Fibroblast of the aortic adventitia (primary cell): ENCODE measurements at regions not wholly inside any gene's neighbourhood (a gene's known extent, or its start where the extent isn't known, plus 50 kb on each side); places are given as distances from the start of the nearest gene placed in this dataset.

ENCODE experiments used
- DNase-seq: peaks from one replicate; pipeline ENCODE4 v3.0.0-alpha.2; 2010; ENCODE audit warnings: low read depth
- H3K4me3 ChIP-seq: 2 replicates; pipeline ENCODE4 v1.5.1; 2011; ENCODE audit warnings: low read depth, mild to moderate bottlenecking, control low read depth, low read length, moderate library complexity
- TF ChIP-seq, protein P1 (sequence below): IDR thresholded peaks from 2 replicates; pipeline ENCODE4 v1.5.1; 2011; ENCODE audit warnings: mild to moderate bottlenecking, low read length, control low read depth, inconsistent platforms; ENCODE audit not compliant: insufficient read depth

DNA sequence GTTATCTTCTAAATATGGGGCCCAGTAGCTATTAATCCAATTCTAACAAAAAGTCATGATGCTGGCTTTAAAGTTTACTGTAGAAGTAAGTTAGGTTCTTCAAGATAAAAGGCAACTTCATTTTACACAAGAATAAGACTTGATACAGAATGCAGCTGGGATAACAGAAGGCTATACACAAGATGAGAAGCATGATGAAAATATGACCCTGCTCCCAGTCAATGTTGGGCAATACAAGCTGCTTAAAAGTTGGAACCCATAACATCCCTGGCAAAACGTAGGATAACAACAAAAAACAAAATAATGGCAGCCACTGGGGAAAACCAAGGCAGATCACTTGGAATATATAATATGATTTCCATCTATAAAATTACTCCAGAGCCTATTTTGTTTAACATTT lies 87.6 kb upstream of the RSPO3 start:
- H3K4me3 ChIP-seq = no peak overlapping the region
- TF ChIP-seq, protein P1, sequence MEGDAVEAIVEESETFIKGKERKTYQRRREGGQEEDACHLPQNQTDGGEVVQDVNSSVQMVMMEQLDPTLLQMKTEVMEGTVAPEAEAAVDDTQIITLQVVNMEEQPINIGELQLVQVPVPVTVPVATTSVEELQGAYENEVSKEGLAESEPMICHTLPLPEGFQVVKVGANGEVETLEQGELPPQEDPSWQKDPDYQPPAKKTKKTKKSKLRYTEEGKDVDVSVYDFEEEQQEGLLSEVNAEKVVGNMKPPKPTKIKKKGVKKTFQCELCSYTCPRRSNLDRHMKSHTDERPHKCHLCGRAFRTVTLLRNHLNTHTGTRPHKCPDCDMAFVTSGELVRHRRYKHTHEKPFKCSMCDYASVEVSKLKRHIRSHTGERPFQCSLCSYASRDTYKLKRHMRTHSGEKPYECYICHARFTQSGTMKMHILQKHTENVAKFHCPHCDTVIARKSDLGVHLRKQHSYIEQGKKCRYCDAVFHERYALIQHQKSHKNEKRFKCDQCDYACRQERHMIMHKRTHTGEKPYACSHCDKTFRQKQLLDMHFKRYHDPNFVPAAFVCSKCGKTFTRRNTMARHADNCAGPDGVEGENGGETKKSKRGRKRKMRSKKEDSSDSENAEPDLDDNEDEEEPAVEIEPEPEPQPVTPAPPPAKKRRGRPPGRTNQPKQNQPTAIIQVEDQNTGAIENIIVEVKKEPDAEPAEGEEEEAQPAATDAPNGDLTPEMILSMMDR = no peak
- no peak for DNase-seq

DNA sequence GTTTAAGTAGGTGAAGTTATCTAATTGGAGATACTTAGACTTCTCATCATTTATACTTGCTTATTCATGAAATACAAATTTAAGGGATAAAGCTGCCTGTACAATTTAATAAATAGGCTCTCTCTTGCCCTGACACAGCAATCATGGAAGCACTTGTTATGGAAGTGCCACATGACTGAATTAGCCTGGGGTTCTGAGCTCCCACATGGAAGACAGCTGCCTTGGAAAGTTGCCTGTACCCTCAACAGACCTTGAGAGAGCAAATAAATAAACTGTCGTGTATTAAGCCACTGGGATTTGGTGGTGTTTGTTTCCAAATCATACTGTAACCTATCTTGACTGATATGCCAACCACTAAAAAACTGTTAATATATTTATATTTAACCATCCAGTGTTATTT lies 87.0 kb upstream of the RSPO3 start:
- H3K4me3 ChIP-seq = no peak overlapping the region
- no peak for DNase-seq
- TF ChIP-seq, protein P1 = no peak

DNA sequence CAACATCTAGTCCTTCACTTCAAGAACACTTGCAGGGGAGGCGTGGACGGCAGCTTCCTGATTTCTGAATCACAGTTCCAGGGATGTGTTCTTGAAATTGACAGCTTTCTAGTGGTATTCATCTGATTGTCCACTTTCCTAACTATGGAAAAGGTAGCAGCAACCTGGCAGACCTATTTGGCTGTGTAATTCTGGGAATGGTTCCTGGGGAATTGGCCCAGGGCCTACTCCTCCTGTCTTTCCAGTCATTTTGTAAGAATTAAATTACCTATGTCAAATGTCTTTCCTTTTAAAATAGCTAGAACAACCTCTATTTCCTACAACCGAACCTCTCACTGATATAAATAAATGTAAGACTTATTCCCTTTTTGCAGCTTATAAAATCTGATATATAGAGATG lies 85.5 kb upstream of the RSPO3 start:
- no peak overlapping the region for H3K4me3 ChIP-seq
- TF ChIP-seq, protein P1 = no peak

DNA sequence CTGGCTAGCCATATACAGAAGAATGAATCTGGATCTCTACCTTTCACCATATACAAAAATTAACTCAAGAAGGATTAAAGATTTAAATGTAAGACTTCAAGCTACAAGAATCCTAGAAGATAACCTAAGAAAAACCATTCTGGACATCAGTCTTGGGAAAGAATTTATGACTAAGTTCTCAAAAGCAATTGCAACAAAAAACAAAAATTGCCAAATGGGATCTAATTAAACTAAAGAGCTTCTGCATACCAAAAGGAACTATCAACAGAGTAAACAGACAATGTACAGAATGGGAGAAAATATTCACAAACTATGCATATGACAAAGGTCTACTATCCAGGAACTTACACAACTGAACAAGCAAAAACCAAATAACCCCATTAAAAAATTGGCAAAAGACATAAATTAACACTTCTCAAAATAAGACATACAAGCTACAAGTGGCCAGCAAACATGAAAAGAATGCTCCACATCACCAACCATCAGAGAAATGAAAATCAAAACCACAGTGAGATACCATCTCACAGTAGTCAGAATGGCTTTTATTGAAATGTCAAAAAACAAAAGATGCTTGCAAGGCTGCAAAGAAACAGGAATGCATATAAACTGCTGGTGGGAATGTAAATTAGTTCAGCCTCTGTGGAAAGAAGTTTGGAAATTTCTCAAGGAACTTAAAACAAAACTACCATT lies 66.8 kb upstream of the RSPO3 start:
- H3K4me3 ChIP-seq = no peak overlapping the region
- peak; percentile 22 for DNase-seq
- TF ChIP-seq, protein P1 = no peak

More for the DNA sequence above, 85.5 kb upstream of the RSPO3 start:
- no peak for DNase-seq

DNA sequence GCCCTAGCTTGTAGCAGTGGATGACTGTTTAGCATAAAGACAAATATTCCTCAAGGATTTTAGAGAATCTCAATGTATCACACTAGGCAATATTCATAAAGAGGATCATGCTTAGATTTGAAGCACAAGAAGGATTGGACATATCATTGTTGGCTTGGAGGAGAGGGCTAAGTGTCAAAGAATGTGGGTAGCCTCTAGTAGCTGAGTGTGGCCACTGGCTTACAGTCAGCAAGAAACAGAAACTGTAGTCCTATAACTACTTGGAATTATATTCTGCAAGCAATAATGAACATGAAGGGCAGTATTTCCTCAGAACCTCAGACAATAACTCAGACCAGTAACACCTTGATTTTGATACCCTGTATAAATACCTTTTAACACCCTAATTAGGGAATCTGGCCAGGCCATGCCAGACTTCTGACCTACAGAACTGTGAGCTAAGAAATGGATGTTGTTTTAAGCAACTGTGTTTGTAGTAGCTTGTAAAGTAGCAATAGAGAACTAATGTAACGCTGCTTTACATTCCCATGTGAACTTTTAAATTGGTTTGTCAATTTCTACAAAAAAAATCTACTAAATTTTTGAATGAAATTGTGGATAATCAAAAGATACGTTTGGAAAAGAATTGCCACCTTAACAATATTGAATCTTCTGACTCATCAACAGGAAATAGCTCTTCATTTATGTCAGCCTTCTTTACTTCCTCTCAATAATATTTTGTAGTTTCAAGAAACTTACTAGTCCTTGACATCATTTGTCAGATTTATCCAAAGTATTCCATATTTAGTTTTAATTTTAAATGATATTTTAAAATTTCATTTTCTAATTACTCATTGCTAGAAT lies 65.2 kb upstream of the RSPO3 start:
- TF ChIP-seq, protein P1 = no peak
- peak; percentile 13 for DNase-seq
- no peak overlapping the region for H3K4me3 ChIP-seq

DNA sequence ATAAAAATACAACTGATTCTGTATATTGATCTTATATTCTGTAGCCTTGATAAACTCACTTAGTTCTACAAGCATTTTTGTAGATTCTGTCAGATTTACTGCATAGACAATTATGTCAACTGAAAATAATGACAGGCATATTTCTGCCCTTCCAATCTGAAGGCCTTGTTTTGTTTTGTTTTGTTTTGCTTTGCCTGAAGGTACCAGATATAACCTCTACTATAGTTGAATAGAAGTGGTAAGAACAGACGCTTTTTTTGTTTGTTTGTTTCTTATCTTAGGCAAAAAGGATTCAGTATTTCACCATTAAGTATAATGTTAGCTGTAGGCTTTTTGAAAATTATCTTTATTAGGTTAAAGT lies 64.6 kb upstream of the RSPO3 start:
- DNase-seq = no peak

More for the DNA sequence above, 64.6 kb upstream of the RSPO3 start:
- TF ChIP-seq, protein P1 = no peak
- H3K4me3 ChIP-seq = no peak overlapping the region
